Peyer's patch (tissue), 4 donors: ENCODE measurements at regions not wholly inside any gene's neighbourhood (a gene's known extent, or its start where the extent isn't known, plus 50 kb on each side); places are given as distances from the start of the nearest gene placed in this dataset.

ENCODE experiments used
- CTCF ChIP-seq, 6 experiments: fragments of 450-650 bp in 4 of 6; fragments of 200-600 bp in 2 of 6; sonication (generic) in 1 of 6; IDR thresholded peaks; one replicate each; pipeline ENCODE4 v1.5.1; 2017 to 2019; ENCODE audit warnings: antibody characterized with exemption in 6 of 6, mild to moderate bottlenecking in 3 of 6, moderate library complexity in 1 of 6
- POLR2A ChIP-seq, 2 donors: fragments of 450-650 bp; IDR thresholded peaks; one replicate each; pipeline ENCODE4 v1.5.1; 2017; ENCODE audit warnings: antibody characterized with exemption in 2 of 2, mild to moderate bottlenecking in 2 of 2, moderate library complexity in 2 of 2

GRCh38 chr1:116286541-116286971 is 86.5 kb upstream of the ATP1A1 start:
- TF ChIP-seq POLR2A (IDR thresholded peaks at IDR 0.05), result no peak
- TF ChIP-seq CTCF (IDR thresholded peaks at IDR 0.05), result no peak
